GM21786 (cell line): ENCODE measurements at regions not wholly inside any gene's neighbourhood (a gene's known extent, or its start where the extent isn't known, plus 50 kb on each side); places are given as distances from the start of the nearest gene placed in this dataset.

Source experiments
- ATAC-seq: cut with Tn5 transposase; IDR thresholded peaks from one replicate; pipeline ENCODE4 v1.9.1; 2021; ENCODE audit not compliant: unreplicated experiment

GRCh38 chr2:47315475-47315874 is 53.6 kb upstream of the EPCAM start:
- ATAC-seq, result no peak

- no peak for ATAC-seq
Observed at GRCh38 chr2:47313728-47314127, 55.4 kb upstream of the EPCAM start.

GRCh38 chr2:47313141-47313691 is 55.9 kb upstream of the EPCAM start:
- no peak for ATAC-seq

GRCh38 chr2:47312491-47312850 is 56.6 kb upstream of the EPCAM start:
- no peak for ATAC-seq

- no peak for ATAC-seq
Observed at GRCh38 chr2:47311764-47312490, 57.2 kb upstream of the EPCAM start.

- ATAC-seq, result peak; percentile 7
Observed at GRCh38 chr2:47310801-47311560, 58.1 kb upstream of the EPCAM start.

GRCh38 chr2:47309952-47310800 is 58.9 kb upstream of the EPCAM start:
- peak; percentile 77 for ATAC-seq

- no peak for ATAC-seq
Observed at GRCh38 chr2:47309472-47309951, 59.6 kb upstream of the EPCAM start.

GRCh38 chr2:47307066-47307465 is 62.0 kb upstream of the EPCAM start:
- ATAC-seq, result no peak

- no peak for ATAC-seq
Observed at GRCh38 chr2:47304654-47305053, 64.5 kb upstream of the EPCAM start.

GRCh38 chr2:47303341-47304148 is 65.6 kb upstream of the EPCAM start:
- no peak for ATAC-seq

GRCh38 chr2:47302308-47302707 is 66.8 kb upstream of the EPCAM start:
- ATAC-seq, result no peak

GRCh38 chr2:47301731-47302130 is 67.4 kb upstream of the EPCAM start:
- ATAC-seq, result no peak

GRCh38 chr2:47301277-47301618 is 67.9 kb upstream of the EPCAM start:
- ATAC-seq, result peak; percentile 58

GRCh38 chr2:47300609-47301276 is 68.4 kb upstream of the EPCAM start:
- peak; percentile 79 for ATAC-seq

- no peak for ATAC-seq
Observed at GRCh38 chr2:47300081-47300480, 69.0 kb upstream of the EPCAM start.

GRCh38 chr2:47299555-47299954 is 69.6 kb upstream of the EPCAM start:
- ATAC-seq, result no peak

- ATAC-seq, result no peak
Observed at GRCh38 chr2:47298771-47299170, 70.3 kb upstream of the EPCAM start.

- no peak for ATAC-seq
Observed at GRCh38 chr2:47297767-47298425, 71.2 kb upstream of the EPCAM start.
